Hepatocyte (in vitro differentiated cells): ENCODE measurements at regions not wholly inside any gene's neighbourhood (a gene's known extent, or its start where the extent isn't known, plus 50 kb on each side); places are given as distances from the start of the nearest gene placed in this dataset.

Source experiments
- CTCF ChIP-seq: fragments of 200-600 bp; sonication (generic); IDR thresholded peaks from 2 replicates; pipeline ENCODE4 v1.5.1; 2016; ENCODE audit warnings: antibody characterized with exemption, mild to moderate bottlenecking; ENCODE audit not compliant: poor library complexity
- EZH2 ChIP-seq: fragments of 200-600 bp; sonication (generic); IDR thresholded peaks from 2 replicates; pipeline ENCODE4 v1.6.1; 2016; ENCODE audit warnings: antibody characterized with exemption, mild to moderate bottlenecking, borderline replicate concordance
- EZH2phosphoT487 ChIP-seq: fragments of 200-600 bp; sonication (generic); IDR thresholded peaks from one replicate; pipeline ENCODE4 v1.6.1; 2018; ENCODE audit warnings: antibody characterized with exemption, mild to moderate bottlenecking, low read depth, moderate library complexity; ENCODE audit not compliant: unreplicated experiment, severe bottlenecking

- TF ChIP-seq CTCF (no peak), EZH2 (no peak), EZH2phosphoT487 (no peak)
These were observed 244.2 kb upstream of the SATB1 start for GRCh38 chr3:18669374-18669773.
